Hematopoietic multipotent progenitor cell treated with erythropoietin and hydrocortisone succinate and interleukin-3 and kit ligand, for 6 days (in vitro differentiated cells): ENCODE measurements at regions not wholly inside any gene's neighbourhood (a gene's known extent, or its start where the extent isn't known, plus 50 kb on each side); places are given as distances from the start of the nearest gene placed in this dataset.

Experiments
- DNase-seq: peaks from one replicate; pipeline ENCODE4 v3.0.0-alpha.2; 2015

DNA sequence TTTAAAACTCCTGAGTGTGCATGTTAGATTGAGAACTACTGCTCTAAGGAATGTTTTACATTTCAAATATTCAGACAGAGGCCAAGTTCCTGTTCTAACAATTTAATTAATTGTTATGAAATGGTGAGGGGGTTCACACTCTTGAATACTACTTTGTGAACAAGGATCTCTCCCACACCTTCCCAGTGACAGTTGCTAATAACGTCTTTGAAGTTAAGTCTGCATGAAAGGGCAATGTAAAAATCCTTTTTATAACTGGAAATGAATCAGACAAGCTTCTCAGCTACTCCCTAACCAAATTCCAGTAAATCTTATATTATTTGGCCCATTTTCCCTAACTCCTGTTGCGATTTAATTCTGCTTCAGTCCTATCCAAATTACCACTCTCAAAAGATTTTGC is 828.5 kb upstream of the ADAMTS5 start:
- no peak for DNase-seq

DNA sequence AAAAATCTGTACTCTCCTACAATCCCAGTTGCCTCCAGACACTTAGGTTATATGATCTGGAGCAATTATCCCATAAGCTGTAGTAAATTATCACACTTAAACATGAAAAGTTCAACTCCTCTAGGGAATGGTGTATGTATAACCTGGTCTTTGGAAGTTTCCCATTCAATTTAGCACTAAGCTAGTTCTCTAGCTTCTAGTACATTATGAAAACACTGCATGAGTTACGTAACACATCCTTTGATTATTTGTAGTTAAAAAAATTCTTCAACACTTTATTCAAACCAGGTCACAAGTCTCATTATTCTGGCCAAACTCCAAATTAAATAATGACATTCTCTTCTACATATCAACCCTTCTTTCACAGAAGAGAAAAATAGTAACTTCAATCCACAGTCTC is 827.0 kb upstream of the ADAMTS5 start:
- DNase-seq = no peak

DNA sequence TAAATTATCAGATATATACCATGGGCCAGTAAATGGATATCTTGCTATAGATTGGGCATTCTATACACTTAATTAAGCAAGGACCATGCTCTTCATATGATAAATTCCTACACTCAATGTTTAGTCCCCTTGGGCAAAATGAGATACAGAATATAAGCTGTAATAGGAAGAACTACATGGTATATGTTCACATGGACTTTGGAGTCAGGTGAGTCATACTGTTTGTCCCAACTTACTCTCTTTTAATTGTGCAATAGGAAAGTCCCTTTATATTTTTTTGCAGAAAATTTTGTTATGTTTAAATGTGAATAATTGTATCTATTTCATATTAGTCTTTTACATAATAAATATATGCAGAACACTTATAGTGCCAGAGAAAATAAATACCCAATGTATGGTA is 820.2 kb upstream of the ADAMTS5 start:
- no peak for DNase-seq

GRCh38 chr21:27779606-27780005 is 812.7 kb upstream of the ADAMTS5 start:
- DNase-seq = no peak

- no peak for DNase-seq
These were observed 810.2 kb upstream of the ADAMTS5 start for GRCh38 chr21:27776925-27777553.

- DNase-seq = no peak
These were observed 805.9 kb upstream of the ADAMTS5 start for GRCh38 chr21:27772816-27773215.

- no peak for DNase-seq
These were observed 805.1 kb upstream of the ADAMTS5 start for GRCh38 chr21:27771938-27772483.

DNA sequence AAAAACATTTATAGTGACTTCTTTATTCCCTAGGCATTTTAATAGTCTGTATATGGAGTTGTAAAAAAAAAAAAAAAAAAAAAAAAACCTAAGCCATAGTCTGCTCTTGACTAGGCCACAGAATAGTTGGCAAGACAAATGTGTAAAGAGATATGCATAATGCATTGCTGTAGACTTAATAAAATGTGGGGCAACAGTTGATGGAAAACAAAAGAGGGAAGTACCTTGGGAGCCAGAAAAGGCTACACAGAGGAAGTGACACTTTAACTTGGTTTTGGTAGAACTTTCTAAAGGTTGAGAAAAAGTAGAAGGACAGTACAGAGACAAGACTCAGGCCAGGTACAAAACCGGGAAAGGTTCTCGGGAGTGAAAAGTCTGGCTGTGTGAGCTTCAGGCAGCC is 802.9 kb upstream of the ADAMTS5 start:
- peak; percentile 8 for DNase-seq

DNA sequence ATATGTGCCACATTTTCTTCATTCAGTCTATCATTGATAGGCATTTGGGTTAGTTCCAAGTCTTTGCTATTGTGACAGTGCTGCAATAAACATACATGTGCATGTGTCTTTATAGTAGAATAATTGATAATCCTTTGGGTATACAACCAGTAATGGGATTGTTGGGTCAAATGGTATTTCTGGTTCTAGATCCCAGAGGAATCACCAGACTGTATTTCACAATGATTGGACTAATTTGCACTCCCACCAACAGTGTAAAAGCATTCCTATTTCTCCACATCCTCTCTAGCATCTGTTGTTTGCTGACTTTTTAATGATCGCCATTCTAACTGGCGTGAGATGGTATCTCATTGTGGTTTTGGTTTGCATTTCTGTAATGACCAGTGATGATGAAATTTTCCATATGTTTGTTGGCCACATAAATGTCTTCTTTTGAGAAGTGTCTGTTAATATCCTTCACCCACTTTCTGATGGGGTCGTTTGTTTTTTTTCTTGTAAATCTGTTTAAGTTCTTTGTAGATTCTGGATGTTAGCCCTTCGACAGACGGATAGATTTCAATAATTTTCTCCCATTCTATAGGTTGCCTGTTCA is 801.3 kb upstream of the ADAMTS5 start:
- peak; percentile 20 for DNase-seq

DNA sequence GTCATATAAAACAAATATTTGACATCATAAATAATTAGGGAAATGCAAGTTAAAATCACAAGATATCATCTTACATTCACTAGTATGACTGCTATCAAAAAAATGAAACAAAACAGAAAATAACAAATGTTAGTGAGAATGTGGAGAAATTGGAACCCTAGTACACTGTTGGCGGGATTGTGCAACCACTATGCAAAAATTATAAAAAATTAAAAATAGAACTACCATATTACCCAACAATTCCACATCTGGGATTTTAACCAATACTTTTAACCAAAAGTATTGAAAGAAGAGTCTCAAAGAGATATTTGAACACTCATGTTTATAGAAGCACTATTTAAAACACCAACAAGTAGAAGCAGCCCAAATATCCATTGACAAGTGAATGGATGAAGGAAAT is 797.2 kb upstream of the ADAMTS5 start:
- no peak for DNase-seq

DNA sequence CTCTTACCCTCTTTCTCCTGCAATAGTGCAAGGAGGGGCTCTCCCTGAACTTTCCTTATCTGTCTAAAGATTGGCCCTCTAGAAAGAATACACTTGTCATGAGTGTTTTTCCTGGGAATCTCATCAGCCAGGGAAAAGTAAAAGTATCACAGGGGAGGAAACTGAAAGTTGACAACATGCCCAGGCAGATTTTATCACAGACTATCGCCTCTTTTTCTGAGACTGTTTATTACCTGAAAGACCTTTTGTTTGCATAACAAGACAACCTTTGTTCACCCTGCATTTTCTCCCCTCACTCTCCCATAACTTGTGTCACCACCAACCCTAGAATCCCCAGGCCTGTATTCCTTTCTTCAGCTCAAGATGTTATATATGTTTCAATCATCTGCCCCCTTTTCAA is 794.7 kb upstream of the ADAMTS5 start:
- no peak for DNase-seq

GRCh38 chr21:27759820-27760219 is 792.9 kb upstream of the ADAMTS5 start:
- no peak for DNase-seq

DNA sequence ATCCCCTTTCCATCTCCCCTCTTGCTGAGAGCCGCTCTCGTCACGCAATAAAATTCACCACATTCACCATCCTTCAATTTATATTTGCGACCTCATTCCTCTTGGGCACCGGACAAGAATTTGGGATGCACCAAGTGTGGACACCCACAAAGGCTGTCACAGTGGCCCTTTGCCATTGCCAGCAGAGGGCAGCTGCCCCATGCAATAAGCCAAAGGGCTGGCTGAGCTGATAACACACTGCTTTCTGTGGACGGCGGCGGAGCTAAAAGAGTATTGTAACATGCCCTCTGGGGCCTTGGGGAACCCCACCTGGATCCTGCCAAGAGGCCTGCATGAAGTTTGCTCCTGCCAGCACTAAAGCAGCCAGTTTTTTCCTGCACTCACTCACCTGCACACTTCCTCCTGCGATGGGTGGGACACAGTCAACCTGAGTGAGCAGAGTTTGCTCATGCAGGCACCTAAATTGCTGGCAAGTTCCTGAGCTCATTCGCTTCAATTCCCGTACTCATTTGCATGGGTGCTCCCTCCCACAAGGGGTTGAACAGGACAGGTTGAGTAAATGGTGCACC is 792.3 kb upstream of the ADAMTS5 start:
- peak; percentile 2 for DNase-seq

- DNase-seq = no peak
These were observed 789.3 kb upstream of the ADAMTS5 start for GRCh38 chr21:27756191-27756590.

DNA sequence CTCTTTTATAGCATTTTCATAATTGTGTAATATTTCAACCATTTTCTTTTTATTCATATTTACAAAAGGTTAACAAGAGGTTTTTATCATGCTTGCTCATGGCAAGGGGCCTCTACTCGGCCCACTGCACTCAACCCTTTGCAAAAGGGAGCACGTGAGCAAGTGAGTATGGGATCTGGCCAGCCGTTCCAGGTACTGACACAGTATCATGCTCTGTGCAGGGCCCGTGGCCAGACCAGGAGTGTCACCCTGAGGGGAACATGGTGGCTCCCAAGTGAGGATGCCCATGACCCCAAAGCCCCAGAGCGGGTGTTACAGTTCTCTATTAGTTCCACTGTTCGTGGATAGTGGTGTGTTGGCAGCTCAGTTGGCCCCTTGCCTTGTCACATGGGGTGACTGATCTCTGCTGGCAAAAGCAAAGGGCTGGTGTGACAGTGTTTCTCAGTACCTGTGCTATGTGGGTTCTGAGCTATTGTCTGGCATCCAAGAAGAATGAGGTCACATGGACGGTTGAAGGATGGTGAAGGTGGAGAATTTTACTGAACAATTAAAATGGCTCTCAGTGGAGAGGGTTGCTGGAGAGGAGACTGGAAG is 777.2 kb upstream of the ADAMTS5 start:
- no peak for DNase-seq

DNA sequence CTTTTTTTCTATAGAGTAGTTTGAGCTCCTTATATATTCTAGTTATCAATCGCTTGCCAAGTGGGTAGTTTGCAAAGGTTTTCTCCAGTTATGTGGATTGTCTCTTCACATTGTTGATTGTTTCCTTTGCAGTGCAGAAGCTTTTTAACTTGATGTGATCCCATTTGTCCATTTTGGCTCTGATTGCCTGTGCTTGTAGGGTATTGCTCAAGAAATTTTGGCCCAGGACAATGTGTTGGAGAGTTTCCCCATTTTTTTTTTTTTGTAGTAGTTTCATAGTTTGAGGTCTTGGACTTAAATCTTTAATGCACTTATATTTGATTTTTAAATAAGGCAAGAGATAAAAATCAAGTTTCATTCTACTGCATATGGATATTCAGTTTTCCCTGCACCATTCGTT is 774.8 kb upstream of the ADAMTS5 start:
- DNase-seq = no peak

DNA sequence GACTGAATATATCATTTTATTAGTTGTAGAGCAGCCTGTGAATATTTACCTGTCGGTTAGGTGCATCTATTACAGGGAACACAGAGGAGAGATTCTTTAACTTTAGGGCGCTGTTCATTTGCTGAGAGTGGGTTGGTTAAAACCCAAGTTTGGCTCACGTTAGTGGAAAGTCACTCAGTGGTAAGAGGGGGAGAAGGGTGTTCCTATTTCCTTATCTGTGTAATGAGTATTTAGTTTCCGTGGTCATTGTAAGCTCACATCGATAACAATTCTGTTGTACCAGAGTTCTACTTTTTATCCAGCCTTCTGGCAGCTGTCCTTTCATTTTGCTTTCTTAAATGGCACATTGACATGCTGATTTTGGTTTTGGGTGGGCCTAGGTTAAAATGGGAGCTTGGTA is 773.2 kb upstream of the ADAMTS5 start:
- DNase-seq = no peak

GRCh38 chr21:27739187-27739586 is 772.3 kb upstream of the ADAMTS5 start:
- DNase-seq = no peak

DNA sequence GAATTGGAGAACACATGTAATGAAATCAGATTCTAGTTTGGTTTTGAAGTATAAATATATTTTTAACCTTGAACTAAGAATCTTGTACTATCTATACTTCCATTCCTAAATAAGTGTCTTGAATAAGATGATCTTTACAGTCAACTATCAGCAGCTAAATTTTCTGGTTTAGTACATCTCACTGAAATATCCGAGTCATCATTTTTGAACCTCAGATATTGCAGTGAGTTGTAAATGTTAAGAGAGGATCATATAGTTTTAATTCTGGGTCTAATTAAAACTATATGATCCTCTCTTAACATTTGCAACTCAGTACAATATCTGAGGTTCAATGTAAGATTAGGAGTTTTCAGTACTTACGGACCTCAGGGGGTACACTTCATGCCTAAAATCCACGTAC is 768.8 kb upstream of the ADAMTS5 start:
- no peak for DNase-seq

DNA sequence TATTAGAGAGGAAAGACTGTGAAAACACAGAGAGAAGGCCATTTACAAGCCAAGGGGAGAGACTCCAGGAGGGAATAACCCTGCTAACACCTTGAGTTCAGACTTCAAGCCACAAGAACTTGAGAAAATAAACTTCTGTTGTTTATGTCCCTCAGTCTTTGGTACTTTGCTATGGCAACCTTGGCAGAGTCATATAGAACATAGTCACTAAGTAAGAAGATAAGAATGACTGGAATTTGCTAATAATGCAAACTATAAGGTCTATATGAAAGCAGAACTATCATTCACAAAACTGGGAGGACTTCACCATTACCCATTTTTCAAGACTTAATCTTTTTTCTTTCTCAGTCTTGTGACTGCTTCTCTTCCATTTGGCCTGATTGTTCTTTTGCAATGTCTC is 767.3 kb upstream of the ADAMTS5 start:
- DNase-seq = no peak

GRCh38 chr21:27725916-27726315 is 759.0 kb upstream of the ADAMTS5 start:
- DNase-seq = no peak

DNA sequence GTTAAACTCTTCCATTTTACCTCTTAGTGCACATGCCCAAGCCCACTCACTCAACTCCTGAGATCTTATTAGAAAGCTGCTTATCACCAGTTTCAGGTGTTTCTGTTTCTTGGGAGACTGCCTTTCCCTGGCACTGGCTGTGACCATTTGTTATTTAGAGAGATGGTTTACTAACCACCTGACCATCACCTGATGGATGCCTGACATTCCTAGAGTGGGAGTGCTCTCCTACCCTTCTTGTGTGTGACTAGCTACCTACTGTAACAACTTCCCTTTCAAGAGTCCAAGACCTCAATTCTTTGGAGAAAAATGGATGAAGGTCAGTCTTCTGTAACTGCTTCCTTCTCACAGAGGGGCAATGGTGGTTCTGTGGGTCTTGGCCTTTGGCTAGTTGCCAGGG is 755.2 kb upstream of the ADAMTS5 start:
- no peak for DNase-seq

DNA sequence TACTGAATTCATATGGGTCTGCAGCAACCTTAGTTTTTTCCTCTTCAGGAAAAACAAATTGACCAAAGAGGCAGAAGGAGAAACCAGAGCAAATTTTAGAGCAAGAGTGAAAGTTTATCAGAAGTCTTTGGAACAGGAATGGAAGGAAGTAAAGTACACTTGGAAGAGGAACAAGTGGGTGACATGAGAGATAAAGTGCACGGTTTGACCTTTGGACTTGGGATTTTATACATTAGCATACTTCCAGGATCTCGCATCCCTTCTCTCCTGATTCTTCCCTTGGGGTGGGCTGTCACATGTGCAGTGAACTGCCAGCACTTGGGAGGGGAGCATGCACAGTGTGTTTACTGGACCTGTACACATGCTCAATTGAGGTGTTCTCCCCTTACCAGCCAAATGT is 754.8 kb upstream of the ADAMTS5 start:
- no peak for DNase-seq

DNA sequence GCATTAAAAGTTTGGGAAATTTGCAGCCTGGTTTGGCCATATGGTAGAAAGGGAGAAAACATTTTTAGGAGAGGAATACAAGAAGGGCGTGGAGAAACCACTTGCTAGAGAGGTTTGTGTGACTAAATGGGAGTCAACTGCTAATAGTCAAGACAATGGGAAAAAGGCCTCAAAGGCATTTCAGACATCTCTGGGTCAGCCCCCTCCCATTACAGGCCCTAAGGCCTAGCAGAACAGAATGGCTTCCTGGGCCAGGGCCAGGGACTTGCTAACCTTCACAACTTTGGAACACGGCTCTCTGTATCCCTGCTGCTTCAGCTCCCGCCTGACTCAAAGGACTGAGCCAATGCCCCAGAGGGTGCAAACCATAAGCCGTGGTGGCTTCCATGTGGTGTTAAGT is 752.3 kb upstream of the ADAMTS5 start:
- no peak for DNase-seq
